Astrocyte of the spinal cord (primary cell): ENCODE measurements at regions not wholly inside any gene's neighbourhood (a gene's known extent, or its start where the extent isn't known, plus 50 kb on each side); places are given as distances from the start of the nearest gene placed in this dataset.
A peak's percentile ranks its signal among the peaks of the same experiment; 100 is the strongest.

ENCODE experiments used
- DNase-seq: peaks from one replicate; pipeline ENCODE4 v3.0.0; 2011; ENCODE audit warnings: low read depth, low spot score
- H3K4me3 ChIP-seq: 2 replicates; pipeline ENCODE4 v1.5.1; 2011; ENCODE audit warnings: low read depth, mild to moderate bottlenecking, low read length, moderate library complexity
- in situ Hi-C: cut with HindIII; loops from 2 replicates; pipeline ENCODE4 v1.10.0; 2017; ENCODE audit warnings: low sequenced_read_pairs
- TF ChIP-seq, protein P1 (sequence below): IDR thresholded peaks from 2 replicates; pipeline ENCODE4 v1.5.1; 2012; ENCODE audit warnings: low read depth, mild to moderate bottlenecking, low read length, inconsistent platforms

DNA sequence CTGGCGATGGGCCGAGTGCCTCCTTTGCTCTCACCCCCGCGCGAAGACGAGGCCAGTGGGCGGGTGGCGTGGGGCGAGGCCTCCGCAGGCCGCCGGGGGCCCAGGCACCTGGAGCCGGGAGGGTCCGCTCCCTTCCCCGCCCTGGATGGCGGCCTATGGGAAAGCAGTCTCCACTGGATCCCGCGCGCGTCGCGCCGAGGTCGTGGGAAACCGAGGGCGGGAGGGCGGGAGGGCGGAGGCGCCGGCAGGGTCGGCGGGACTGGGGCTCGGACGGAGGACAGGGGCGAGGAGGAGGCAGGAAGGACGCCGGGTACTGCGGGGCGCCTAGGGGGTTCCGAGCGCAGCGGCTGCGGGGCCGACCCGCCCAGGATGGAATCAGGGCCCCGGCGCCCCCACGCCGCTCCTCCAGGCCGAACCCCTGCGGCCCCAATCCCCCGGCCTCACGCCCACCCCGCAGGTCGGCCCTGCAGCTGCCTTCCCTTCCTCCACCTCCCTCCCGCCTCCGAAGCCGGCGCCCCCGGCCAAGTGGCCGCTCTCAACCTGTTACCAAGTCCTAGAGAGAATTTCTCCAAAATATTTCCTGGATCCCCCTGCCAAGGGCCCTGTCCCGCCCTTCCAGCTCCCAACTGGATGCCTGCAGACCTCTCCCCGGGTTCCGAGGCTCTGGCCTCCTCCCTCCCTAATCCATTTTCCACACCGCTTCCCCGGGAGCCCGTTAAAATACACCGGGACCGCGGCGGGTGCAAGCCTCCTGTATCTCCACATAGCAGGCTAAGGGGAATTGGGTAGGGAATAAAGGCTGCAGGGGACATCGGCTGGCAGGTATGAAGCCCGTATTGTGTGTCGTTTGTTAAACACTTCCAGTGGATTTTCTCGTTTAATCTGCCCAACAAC, 146.3 kb downstream of the ERCC6L2 start:
- TF ChIP-seq, protein P1, sequence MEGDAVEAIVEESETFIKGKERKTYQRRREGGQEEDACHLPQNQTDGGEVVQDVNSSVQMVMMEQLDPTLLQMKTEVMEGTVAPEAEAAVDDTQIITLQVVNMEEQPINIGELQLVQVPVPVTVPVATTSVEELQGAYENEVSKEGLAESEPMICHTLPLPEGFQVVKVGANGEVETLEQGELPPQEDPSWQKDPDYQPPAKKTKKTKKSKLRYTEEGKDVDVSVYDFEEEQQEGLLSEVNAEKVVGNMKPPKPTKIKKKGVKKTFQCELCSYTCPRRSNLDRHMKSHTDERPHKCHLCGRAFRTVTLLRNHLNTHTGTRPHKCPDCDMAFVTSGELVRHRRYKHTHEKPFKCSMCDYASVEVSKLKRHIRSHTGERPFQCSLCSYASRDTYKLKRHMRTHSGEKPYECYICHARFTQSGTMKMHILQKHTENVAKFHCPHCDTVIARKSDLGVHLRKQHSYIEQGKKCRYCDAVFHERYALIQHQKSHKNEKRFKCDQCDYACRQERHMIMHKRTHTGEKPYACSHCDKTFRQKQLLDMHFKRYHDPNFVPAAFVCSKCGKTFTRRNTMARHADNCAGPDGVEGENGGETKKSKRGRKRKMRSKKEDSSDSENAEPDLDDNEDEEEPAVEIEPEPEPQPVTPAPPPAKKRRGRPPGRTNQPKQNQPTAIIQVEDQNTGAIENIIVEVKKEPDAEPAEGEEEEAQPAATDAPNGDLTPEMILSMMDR, result no peak
- DNase-seq, result no peak
- H3K4me3 ChIP-seq, result peak overlapping the region; percentile 45
- in situ Hi-C loops, result no loop called here

GRCh38 chr9:96020792-96021550, 145.5 kb downstream of the ERCC6L2 start:
- in situ Hi-C loops, result no loop called here
- TF ChIP-seq, protein P1, result no peak
- peak; percentile 14 for DNase-seq
- peak overlapping the region; percentile 45 for H3K4me3 ChIP-seq

DNA sequence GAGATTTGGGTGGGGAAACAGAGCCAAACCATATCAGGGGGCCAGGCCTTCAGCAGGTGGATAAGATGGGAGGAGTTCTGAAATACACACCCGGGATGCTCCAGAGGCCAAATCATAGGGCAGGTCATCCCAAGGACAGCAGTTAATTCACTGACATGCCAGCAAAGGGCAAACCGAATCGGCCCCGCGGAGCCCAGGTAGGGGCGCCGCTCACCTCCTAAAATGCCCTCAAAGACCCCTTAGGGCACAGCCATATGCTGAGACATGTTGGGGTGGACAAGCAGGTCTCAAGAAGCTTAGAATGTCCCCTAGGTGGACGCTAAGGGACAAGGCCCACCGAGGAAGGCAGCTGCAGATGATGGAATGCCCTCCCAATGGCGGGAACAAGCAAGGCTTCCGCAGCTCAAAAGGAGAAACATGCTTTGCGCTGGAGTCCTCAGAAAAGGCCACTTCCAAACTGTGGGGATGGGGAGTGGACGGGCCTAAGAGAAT, 144.9 kb downstream of the ERCC6L2 start:
- no peak for DNase-seq
- in situ Hi-C loops, result no loop called here
- peak overlapping the region; percentile 45 for H3K4me3 ChIP-seq
- TF ChIP-seq, protein P1, result no peak
